ENCODE measurements at regions not wholly inside any gene's neighbourhood (a gene's known extent, or its start where the extent isn't known, plus 50 kb on each side); places are given as distances from the start of the nearest gene placed in this dataset.

DNA sequence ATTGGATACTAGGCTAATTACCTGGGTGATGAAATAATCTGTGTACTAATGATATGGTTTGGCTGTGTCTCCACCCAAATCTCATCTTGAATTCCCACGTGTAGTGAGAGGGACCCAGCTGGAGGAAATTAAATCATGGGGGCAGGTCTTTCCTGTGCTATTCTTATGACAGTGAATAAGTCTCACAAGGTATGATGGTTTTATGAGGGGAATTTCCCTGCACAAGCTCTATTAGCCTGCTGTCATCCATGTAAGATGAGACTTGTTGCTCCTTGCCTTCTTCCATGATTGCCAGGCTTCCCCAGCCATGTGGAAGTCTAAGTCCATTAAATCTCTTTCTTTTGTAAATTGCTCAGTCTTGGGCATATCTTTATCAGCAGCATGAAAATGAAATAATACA lies 394.1 kb upstream of the SYT4 start:
- 67% methylated on average over 1 of the region's 1 CpG for WGBS
- no peaks in the 10 kb centered on the region for H3K79me1 ChIP-seq (replicated peaks; ENCODE audit: low read length, poor library complexity, severe bottlenecking)
- H3K4me3 ChIP-seq (ENCODE audit: insufficient read depth in 1 of 2, low read depth in 1 of 2, low read length in 2 of 2), result no peak overlapping the region
- no peak overlapping the region for H2BK12ac ChIP-seq (ENCODE audit: low read length in 2 of 2)
- no peak overlapping the region for H2AFZ ChIP-seq (ENCODE audit: low read depth, low read length)
- no peak overlapping the region for H2AK5ac ChIP-seq (ENCODE audit: low read length, severe bottlenecking)
- no peak overlapping the region for H4K91ac ChIP-seq (ENCODE audit: low read length)
- no peak overlapping the region for H3K23ac ChIP-seq (ENCODE audit: low read length in 2 of 2)
- H3K4me2 ChIP-seq (ENCODE audit: low read length, poor library complexity, severe bottlenecking), result no peak overlapping the region
- no peak overlapping the region for H3K9ac ChIP-seq (ENCODE audit: low read length)
- H3K36me3 ChIP-seq (ENCODE audit: control insufficient read depth in 1 of 2, insufficient read depth in 2 of 2, low read depth in 1 of 2, low read length in 2 of 2), result no peaks in the 10 kb centered on the region
- no peak overlapping the region for H2BK15ac ChIP-seq (ENCODE audit: low read depth, poor library complexity, severe bottlenecking)
- H3K4me1 ChIP-seq (ENCODE audit: control insufficient read depth, insufficient read depth, low read depth, low read length), result no peaks in the 10 kb centered on the region
- no peak overlapping the region for H2BK5ac ChIP-seq (ENCODE audit: low read depth, low read length, poor library complexity, severe bottlenecking)
- no peaks in the 10 kb centered on the region for H3K9me3 ChIP-seq (ENCODE audit: control insufficient read depth, low read length)
- no peaks in the 10 kb centered on the region for H3K27me3 ChIP-seq (ENCODE audit: control insufficient read depth in 1 of 2, insufficient read depth in 1 of 2, low read length in 2 of 2)
- H2BK120ac ChIP-seq (ENCODE audit: low read depth, low read length), result no peak overlapping the region
- no peak overlapping the region for H3K18ac ChIP-seq (ENCODE audit: low read depth in 1 of 2, low read length in 2 of 2)
- DNase-seq, result no peak
- H4K8ac ChIP-seq (ENCODE audit: low read length), result no peak overlapping the region
- no peak overlapping the region for H3K14ac ChIP-seq (ENCODE audit: low read length in 2 of 2)
- no peak overlapping the region for H3K4ac ChIP-seq (ENCODE audit: low read depth in 1 of 2, low read length in 2 of 2)
- H3K27ac ChIP-seq (ENCODE audit: low read length, poor library complexity, severe bottlenecking), result no peak overlapping the region

DNA sequence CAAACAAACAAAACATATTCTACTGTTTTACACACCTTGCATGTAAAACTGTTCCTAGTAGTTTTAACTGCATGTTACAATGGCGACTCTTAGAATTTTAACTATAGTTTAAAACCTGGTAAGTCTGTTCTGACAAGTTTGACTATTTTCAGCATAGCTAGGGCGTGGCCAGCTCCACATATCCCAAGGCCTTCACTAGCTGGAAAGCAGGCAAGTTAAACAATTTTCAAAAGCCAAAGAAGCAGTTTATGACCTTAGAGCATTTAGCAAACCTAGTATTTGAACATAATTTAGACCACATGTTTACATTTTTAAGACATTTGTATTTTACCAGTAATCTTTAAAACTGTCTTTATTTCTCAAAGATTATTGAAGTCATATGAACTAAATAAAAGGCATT lies 402.8 kb upstream of the SYT4 start:
- H3K23ac ChIP-seq (ENCODE audit: low read length in 2 of 2), result no peak overlapping the region
- H2BK5ac ChIP-seq (ENCODE audit: low read depth, low read length, poor library complexity, severe bottlenecking), result no peak overlapping the region
- H4K8ac ChIP-seq (ENCODE audit: low read length), result no peak overlapping the region
- no peak overlapping the region for H4K91ac ChIP-seq (ENCODE audit: low read length)
- no peak overlapping the region for H3K18ac ChIP-seq (ENCODE audit: low read depth in 1 of 2, low read length in 2 of 2)
- no peak overlapping the region for H2BK12ac ChIP-seq (ENCODE audit: low read length in 2 of 2)
- no peak overlapping the region for H3K4me2 ChIP-seq (ENCODE audit: low read length, poor library complexity, severe bottlenecking)
- no peaks in the 10 kb centered on the region for H3K27me3 ChIP-seq (ENCODE audit: control insufficient read depth in 1 of 2, insufficient read depth in 1 of 2, low read length in 2 of 2)
- no peaks in the 10 kb centered on the region for H3K79me1 ChIP-seq (replicated peaks; ENCODE audit: low read length, poor library complexity, severe bottlenecking)
- H2AK5ac ChIP-seq (ENCODE audit: low read length, severe bottlenecking), result no peak overlapping the region
- no peaks in the 10 kb centered on the region for H3K4me1 ChIP-seq (ENCODE audit: control insufficient read depth, insufficient read depth, low read depth, low read length)
- H3K9me3 ChIP-seq (ENCODE audit: control insufficient read depth, low read length), result no peaks in the 10 kb centered on the region
- no peak overlapping the region for H3K14ac ChIP-seq (ENCODE audit: low read length in 2 of 2)
- H2AFZ ChIP-seq (ENCODE audit: low read depth, low read length), result no peak overlapping the region
- WGBS, result 100% methylated on average over 2 of the region's 2 CpGs
- H2BK120ac ChIP-seq (ENCODE audit: low read depth, low read length), result no peak overlapping the region
- H3K9ac ChIP-seq (ENCODE audit: low read length), result peak overlapping the region; percentile 64
- DNase-seq, result no peak
- no peak overlapping the region for H3K27ac ChIP-seq (ENCODE audit: low read length, poor library complexity, severe bottlenecking)
- no peak overlapping the region for H3K4ac ChIP-seq (ENCODE audit: low read depth in 1 of 2, low read length in 2 of 2)
- no peak overlapping the region for H3K4me3 ChIP-seq (ENCODE audit: insufficient read depth in 1 of 2, low read depth in 1 of 2, low read length in 2 of 2)
- peaks cover 0 to 9% of the 10 kb centered on the region in 2 experiments for H3K36me3 ChIP-seq (ENCODE audit: control insufficient read depth in 1 of 2, insufficient read depth in 2 of 2, low read depth in 1 of 2, low read length in 2 of 2)
- H2BK15ac ChIP-seq (ENCODE audit: low read depth, poor library complexity, severe bottlenecking), result no peak overlapping the region

DNA sequence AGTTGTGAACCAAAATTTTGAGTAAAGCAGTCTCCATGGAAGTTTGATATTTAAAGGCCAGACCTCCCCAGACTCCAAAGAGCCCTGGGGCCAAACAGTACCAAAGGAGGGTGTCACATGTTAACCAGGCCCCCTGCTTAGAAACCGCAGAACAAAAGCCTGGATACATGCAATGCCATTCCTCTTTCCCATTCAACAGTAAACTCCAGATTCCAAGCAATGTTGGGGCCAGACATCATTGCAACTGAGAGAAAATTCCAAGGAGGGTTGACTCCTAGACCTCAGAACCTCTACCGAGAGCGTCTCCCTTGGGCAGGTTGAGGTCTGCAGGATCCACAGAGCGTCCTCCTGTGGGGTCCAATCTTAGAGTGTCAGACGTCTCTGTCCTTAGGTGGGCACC lies 404.4 kb upstream of the SYT4 start:
- Histone ChIP-seq H3K9me3 (ENCODE audit: control insufficient read depth, low read length) (no peaks in the 10 kb centered on the region), H3K18ac (ENCODE audit: low read depth in 1 of 2, low read length in 2 of 2) (no peak overlapping the region), H2BK120ac (ENCODE audit: low read depth, low read length) (no peak overlapping the region), H3K4ac (ENCODE audit: low read depth in 1 of 2, low read length in 2 of 2) (no peak overlapping the region), H3K4me3 (ENCODE audit: insufficient read depth in 1 of 2, low read depth in 1 of 2, low read length in 2 of 2) (no peak overlapping the region), H3K9ac (ENCODE audit: low read length) (no peak overlapping the region), H3K36me3 (ENCODE audit: control insufficient read depth in 1 of 2, insufficient read depth in 2 of 2, low read depth in 1 of 2, low read length in 2 of 2) (peaks cover 0 to 9% of the 10 kb centered on the region in 2 experiments), H2AFZ (ENCODE audit: low read depth, low read length) (no peak overlapping the region), H3K27me3 (ENCODE audit: control insufficient read depth in 1 of 2, insufficient read depth in 1 of 2, low read length in 2 of 2) (no peaks in the 10 kb centered on the region), H3K79me1 (replicated peaks; ENCODE audit: low read length, poor library complexity, severe bottlenecking) (no peaks in the 10 kb centered on the region), H2BK15ac (ENCODE audit: low read depth, poor library complexity, severe bottlenecking) (no peak overlapping the region), H3K4me2 (ENCODE audit: low read length, poor library complexity, severe bottlenecking) (no peak overlapping the region), H4K8ac (ENCODE audit: low read length) (no peak overlapping the region), H3K14ac (ENCODE audit: low read length in 2 of 2) (no peak overlapping the region), H2BK5ac (ENCODE audit: low read depth, low read length, poor library complexity, severe bottlenecking) (no peak overlapping the region), H2BK12ac (ENCODE audit: low read length in 2 of 2) (peak overlapping the region in 1 of 2 experiments; percentile 1), H4K91ac (ENCODE audit: low read length) (no peak overlapping the region), H3K27ac (ENCODE audit: low read length, poor library complexity, severe bottlenecking) (peak overlapping the region; percentile 83), H3K23ac (ENCODE audit: low read length in 2 of 2) (no peak overlapping the region), H2AK5ac (ENCODE audit: low read length, severe bottlenecking) (no peak overlapping the region), H3K4me1 (ENCODE audit: control insufficient read depth, insufficient read depth, low read depth, low read length) (no peaks in the 10 kb centered on the region)
- WGBS, result 86% methylated on average over 5 of the region's 5 CpGs
- DNase-seq, result no peak

DNA sequence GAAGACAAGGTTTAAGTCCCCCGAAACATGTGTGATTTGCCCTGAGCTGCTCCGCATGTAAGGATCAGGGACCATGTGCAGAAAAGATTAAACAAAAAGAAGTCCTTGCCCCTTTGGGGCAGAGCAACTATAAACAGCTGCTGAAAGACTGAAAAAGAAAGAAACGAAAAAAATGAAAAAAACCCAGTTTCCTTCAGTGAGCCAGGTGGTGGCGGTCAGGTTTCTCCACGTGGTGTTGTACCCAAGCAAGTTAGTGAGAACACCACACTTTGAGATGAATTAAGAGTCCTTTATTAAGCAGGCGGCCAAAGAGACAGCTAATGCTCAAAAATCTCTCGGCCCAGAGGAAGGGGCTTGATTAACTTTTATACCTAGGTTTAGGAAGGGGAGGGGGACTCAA lies 404.9 kb upstream of the SYT4 start:
- H3K9me3 ChIP-seq (ENCODE audit: control insufficient read depth, low read length), result no peaks in the 10 kb centered on the region
- peak overlapping the region; percentile 79 for H2BK5ac ChIP-seq (ENCODE audit: low read depth, low read length, poor library complexity, severe bottlenecking)
- no peak overlapping the region for H2BK120ac ChIP-seq (ENCODE audit: low read depth, low read length)
- H4K91ac ChIP-seq (ENCODE audit: low read length), result no peak overlapping the region
- no peak overlapping the region for H3K14ac ChIP-seq (ENCODE audit: low read length in 2 of 2)
- H2AK5ac ChIP-seq (ENCODE audit: low read length, severe bottlenecking), result peak overlapping the region; percentile 57
- no peak overlapping the region for H3K4me2 ChIP-seq (ENCODE audit: low read length, poor library complexity, severe bottlenecking)
- 93% methylated on average over 5 of the region's 7 CpGs for WGBS
- H3K27ac ChIP-seq (ENCODE audit: low read length, poor library complexity, severe bottlenecking), result peak overlapping the region; percentile 83
- no peak for DNase-seq
- peaks cover 0 to 9% of the 10 kb centered on the region in 2 experiments for H3K36me3 ChIP-seq (ENCODE audit: control insufficient read depth in 1 of 2, insufficient read depth in 2 of 2, low read depth in 1 of 2, low read length in 2 of 2)
- H2BK12ac ChIP-seq (ENCODE audit: low read length in 2 of 2), result no peak overlapping the region
- no peak overlapping the region for H3K4ac ChIP-seq (ENCODE audit: low read depth in 1 of 2, low read length in 2 of 2)
- no peak overlapping the region for H3K4me3 ChIP-seq (ENCODE audit: insufficient read depth in 1 of 2, low read depth in 1 of 2, low read length in 2 of 2)
- no peak overlapping the region for H4K8ac ChIP-seq (ENCODE audit: low read length)
- H3K18ac ChIP-seq (ENCODE audit: low read depth in 1 of 2, low read length in 2 of 2), result no peak overlapping the region
- H2BK15ac ChIP-seq (ENCODE audit: low read depth, poor library complexity, severe bottlenecking), result no peak overlapping the region
- no peak overlapping the region for H3K23ac ChIP-seq (ENCODE audit: low read length in 2 of 2)
- no peaks in the 10 kb centered on the region for H3K79me1 ChIP-seq (replicated peaks; ENCODE audit: low read length, poor library complexity, severe bottlenecking)
- H3K9ac ChIP-seq (ENCODE audit: low read length), result no peak overlapping the region
- no peaks in the 10 kb centered on the region for H3K4me1 ChIP-seq (ENCODE audit: control insufficient read depth, insufficient read depth, low read depth, low read length)
- no peak overlapping the region for H2AFZ ChIP-seq (ENCODE audit: low read depth, low read length)
- H3K27me3 ChIP-seq (ENCODE audit: control insufficient read depth in 1 of 2, insufficient read depth in 1 of 2, low read length in 2 of 2), result no peaks in the 10 kb centered on the region
